AG09309 (cell line): ENCODE measurements at regions not wholly inside any gene's neighbourhood (a gene's known extent, or its start where the extent isn't known, plus 50 kb on each side); places are given as distances from the start of the nearest gene placed in this dataset.

ENCODE experiments used
- DNase-seq: peaks from one replicate; pipeline ENCODE4 v3.0.0-alpha.2; 2010; ENCODE audit warnings: low read depth
- H3K4me3 ChIP-seq: 2 replicates; pipeline ENCODE4 v1.5.1; 2011; ENCODE audit warnings: mild to moderate bottlenecking, low read depth, low read length, moderate library complexity; ENCODE audit not compliant: control insufficient read depth
- TF ChIP-seq, protein P1 (sequence below): IDR thresholded peaks from 2 replicates; pipeline ENCODE4 v1.5.1; 2011; ENCODE audit warnings: mild to moderate bottlenecking, low read depth, low read length, inconsistent platforms; ENCODE audit not compliant: insufficient read depth, control insufficient read depth; ENCODE audit errors: missing control alignments

- DNase-seq = no peak
- H3K4me3 ChIP-seq = no peak overlapping the region
- TF ChIP-seq, protein P1, sequence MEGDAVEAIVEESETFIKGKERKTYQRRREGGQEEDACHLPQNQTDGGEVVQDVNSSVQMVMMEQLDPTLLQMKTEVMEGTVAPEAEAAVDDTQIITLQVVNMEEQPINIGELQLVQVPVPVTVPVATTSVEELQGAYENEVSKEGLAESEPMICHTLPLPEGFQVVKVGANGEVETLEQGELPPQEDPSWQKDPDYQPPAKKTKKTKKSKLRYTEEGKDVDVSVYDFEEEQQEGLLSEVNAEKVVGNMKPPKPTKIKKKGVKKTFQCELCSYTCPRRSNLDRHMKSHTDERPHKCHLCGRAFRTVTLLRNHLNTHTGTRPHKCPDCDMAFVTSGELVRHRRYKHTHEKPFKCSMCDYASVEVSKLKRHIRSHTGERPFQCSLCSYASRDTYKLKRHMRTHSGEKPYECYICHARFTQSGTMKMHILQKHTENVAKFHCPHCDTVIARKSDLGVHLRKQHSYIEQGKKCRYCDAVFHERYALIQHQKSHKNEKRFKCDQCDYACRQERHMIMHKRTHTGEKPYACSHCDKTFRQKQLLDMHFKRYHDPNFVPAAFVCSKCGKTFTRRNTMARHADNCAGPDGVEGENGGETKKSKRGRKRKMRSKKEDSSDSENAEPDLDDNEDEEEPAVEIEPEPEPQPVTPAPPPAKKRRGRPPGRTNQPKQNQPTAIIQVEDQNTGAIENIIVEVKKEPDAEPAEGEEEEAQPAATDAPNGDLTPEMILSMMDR = no peak
Measured at GRCh38 chr9:130755377-130756007, 61.9 kb downstream of the EXOSC2 start.

- TF ChIP-seq, protein P1 = no peak
- no peak for DNase-seq
- H3K4me3 ChIP-seq = no peak overlapping the region
Measured at GRCh38 chr9:130756037-130756436, 62.5 kb downstream of the EXOSC2 start.

DNA sequence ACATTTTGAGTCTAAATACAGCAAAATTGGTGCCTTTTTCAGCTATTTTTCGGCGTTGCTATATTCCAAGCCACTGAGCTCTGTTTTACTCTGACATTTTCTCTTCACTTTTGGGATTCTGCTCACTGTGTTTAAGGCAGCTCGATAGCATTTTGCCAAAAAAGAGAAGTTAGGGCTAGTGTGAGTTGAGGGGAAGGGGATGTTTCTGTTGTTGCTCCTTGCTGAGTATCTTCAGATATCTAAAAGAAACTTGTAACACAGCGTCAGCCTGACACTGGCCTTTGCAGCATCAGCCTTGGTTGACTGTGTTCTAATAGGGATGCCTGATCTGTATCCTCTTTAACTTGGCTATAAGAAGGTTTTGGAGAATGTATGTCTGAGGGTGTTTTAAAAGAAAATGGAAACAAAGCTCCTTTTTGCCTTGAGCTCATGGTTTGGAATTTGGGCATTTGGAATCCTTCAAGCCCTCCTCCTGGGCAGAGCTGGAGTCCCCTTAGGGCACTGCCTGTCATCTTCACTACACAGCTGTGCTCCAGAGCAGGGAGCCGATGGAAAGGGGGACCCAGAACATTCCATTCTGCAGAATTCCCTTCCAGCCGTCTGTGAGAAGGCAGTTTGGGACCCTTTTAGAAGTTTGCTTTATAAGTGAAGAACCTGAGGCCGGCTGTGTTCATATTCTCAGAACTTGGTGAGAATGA is 63.0 kb downstream of the EXOSC2 start:
- DNase-seq = no peak
- no peak overlapping the region for H3K4me3 ChIP-seq
- TF ChIP-seq, protein P1 = no peak

- TF ChIP-seq, protein P1 = no peak
Measured at GRCh38 chr9:130759738-130760137, 66.2 kb downstream of the EXOSC2 start.

DNA sequence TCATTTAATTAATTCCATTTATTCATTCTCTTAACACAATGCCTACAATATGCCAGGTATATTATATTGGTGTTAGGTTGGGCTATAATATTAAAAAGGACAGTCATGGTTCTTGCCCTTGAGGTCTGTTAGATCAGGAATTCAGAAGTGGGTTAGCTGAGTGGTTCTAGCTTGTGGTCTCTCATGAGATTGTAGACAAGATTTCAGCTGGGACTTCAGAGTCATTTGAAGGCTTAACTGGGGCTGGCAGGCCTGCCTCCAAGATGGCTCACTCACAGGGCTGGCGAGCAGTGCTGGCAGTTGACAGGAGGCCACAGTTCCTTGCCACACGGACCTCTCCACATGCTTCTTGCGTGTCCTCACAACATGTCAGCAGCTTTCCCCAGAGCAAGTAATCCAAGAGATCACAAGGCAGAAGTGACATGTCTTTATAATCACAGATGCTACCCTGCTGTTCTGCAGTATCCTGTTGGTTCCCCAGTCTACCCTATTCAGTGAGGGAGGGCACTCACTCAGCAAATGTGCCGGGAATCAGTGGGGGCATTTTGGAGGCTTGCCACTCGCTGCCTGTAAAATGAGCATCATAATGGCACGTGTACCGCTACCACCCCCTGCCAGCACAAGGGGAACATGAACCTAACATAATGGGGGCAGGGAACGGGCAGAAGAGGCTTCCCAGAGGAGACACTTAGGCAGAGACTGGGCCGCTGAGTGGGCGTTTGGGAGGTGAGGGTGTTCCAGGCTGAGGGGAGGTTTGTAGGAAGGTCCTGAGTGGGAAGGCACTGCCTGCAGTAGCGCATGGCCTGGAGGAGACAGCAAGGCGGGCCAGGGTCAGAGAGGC is 70.0 kb downstream of the EXOSC2 start:
- no peak for DNase-seq
- TF ChIP-seq, protein P1 = no peak
- H3K4me3 ChIP-seq = no peak overlapping the region

More at GRCh38 chr9:130759738-130760137, 66.2 kb downstream of the EXOSC2 start:
- no peak for DNase-seq
- H3K4me3 ChIP-seq = no peak overlapping the region

DNA sequence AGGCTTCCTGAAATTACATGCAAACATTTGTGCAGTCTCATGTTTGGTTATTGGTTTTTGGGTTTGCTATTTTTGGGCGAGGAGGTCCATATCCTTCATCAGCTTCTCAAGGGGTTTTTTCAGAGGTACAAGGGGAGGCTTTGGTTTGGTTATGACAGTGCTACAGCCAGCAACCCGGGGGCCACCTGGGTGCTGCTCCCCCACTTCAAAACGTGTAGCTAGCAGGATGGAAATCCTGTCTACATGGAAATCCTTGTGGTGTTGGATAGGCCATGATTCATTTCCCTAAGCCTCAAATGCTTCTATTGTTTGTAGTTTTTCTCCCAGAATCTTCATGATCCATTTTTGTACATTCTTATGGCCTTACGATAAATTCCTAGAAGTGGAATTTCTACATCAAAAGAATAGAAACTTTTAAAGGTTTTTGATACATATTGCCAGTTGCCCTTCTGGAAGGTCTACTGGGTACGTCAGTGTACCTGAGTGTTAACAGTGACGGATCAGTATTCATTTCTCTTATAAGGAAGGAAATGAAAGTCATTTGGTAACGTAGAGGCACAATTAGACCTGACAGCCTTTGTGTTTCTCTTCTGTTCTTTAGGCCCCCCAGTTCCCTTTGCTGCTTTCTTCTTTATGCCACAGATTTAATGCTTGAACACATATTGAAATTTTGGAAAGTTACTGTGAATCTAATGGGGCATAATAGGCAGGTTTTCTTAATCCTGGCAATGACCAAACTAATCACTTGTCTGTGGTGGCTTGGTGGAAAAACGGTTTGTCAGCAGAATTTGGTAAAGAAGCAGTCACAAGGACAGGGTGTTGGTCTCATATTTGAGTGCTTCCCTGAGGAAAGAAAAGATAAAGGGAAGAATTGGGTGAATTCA is 69.7 kb upstream of the ABL1 start:
- TF ChIP-seq, protein P1 = no peak
- DNase-seq = no peak
- H3K4me3 ChIP-seq = no peak overlapping the region
